ACC112 (cell line): ENCODE measurements at regions not wholly inside any gene's neighbourhood (a gene's known extent, or its start where the extent isn't known, plus 50 kb on each side); places are given as distances from the start of the nearest gene placed in this dataset.

ENCODE experiments used
- H2AFZ ChIP-seq: fragments of 200-600 bp; sonication (generic); one replicate; pipeline ENCODE4 v1.6.0; 2017; ENCODE audit warnings: antibody characterized with exemption, low read length; ENCODE audit not compliant: unreplicated experiment
- H3K27ac ChIP-seq: fragments of 200-600 bp; sonication (generic); 2 replicates; pipeline ENCODE4 v1.5.1; 2014; ENCODE audit warnings: low read depth, mild to moderate bottlenecking, antibody characterized with exemption, low read length, moderate library complexity
- H3K27me3 ChIP-seq: fragments of 200-600 bp; sonication (generic); 2 replicates; pipeline ENCODE4 v1.6.1; 2014; ENCODE audit warnings: mild to moderate bottlenecking, antibody characterized with exemption, low read length, moderate library complexity, mixed read lengths; ENCODE audit not compliant: insufficient read depth
- H3K36me3 ChIP-seq: fragments of 200-600 bp; sonication (generic); 2 replicates; pipeline ENCODE4 v1.6.1; 2016; ENCODE audit warnings: mild to moderate bottlenecking, antibody characterized with exemption, low read length, moderate library complexity, mixed read lengths; ENCODE audit not compliant: insufficient read depth
- H3K4me1 ChIP-seq: fragments of 200-600 bp; sonication (generic); one replicate; pipeline ENCODE4 v1.6.1; 2016; ENCODE audit warnings: low read length, mixed read lengths; ENCODE audit not compliant: insufficient read depth, unreplicated experiment, control insufficient read depth
- H3K4me3 ChIP-seq: fragments of 200-600 bp; sonication (generic); 2 replicates; pipeline ENCODE4 v1.5.1; 2014; ENCODE audit warnings: mild to moderate bottlenecking, low read depth, low read length
- H3K79me2 ChIP-seq: fragments of 200-600 bp; sonication (generic); one replicate; pipeline ENCODE4 v1.6.0; 2016; ENCODE audit warnings: low read length; ENCODE audit not compliant: control insufficient read depth, unreplicated experiment, insufficient read depth

- H3K27ac ChIP-seq, result no peak overlapping the region
- no peak overlapping the region for H3K4me3 ChIP-seq
- H3K4me1 ChIP-seq, result no peaks in the 10 kb centered on the region
- no peak overlapping the region for H2AFZ ChIP-seq
- no peaks in the 10 kb centered on the region for H3K27me3 ChIP-seq
- H3K79me2 ChIP-seq, result no peaks in the 10 kb centered on the region
- H3K36me3 ChIP-seq, result no peaks in the 10 kb centered on the region
These were observed 56.0 kb upstream of the RASGEF1B start for GRCh38 chr4:81527709-81528108.

GRCh38 chr4:81527115-81527514, 55.4 kb upstream of the RASGEF1B start:
- Histone ChIP-seq H3K27ac (no peak overlapping the region), H2AFZ (no peak overlapping the region), H3K27me3 (no peaks in the 10 kb centered on the region), H3K4me3 (no peak overlapping the region), H3K79me2 (no peaks in the 10 kb centered on the region), H3K36me3 (no peaks in the 10 kb centered on the region), H3K4me1 (no peaks in the 10 kb centered on the region)

- Histone ChIP-seq H3K79me2 (no peaks in the 10 kb centered on the region), H2AFZ (no peak overlapping the region), H3K27ac (no peak overlapping the region), H3K36me3 (no peaks in the 10 kb centered on the region), H3K27me3 (no peaks in the 10 kb centered on the region), H3K4me3 (no peak overlapping the region), H3K4me1 (no peaks in the 10 kb centered on the region)
These were observed 55.0 kb upstream of the RASGEF1B start for GRCh38 chr4:81526706-81527105.

- Histone ChIP-seq H3K79me2 (no peaks in the 10 kb centered on the region), H3K27me3 (no peaks in the 10 kb centered on the region), H3K36me3 (no peaks in the 10 kb centered on the region), H3K4me1 (no peaks in the 10 kb centered on the region), H3K4me3 (no peak overlapping the region), H2AFZ (no peak overlapping the region), H3K27ac (no peak overlapping the region)
These were observed 52.1 kb upstream of the RASGEF1B start for GRCh38 chr4:81523672-81524327.

- no peaks in the 10 kb centered on the region for H3K36me3 ChIP-seq
- H3K27me3 ChIP-seq, result no peaks in the 10 kb centered on the region
- no peak overlapping the region for H3K27ac ChIP-seq
- H3K4me3 ChIP-seq, result no peak overlapping the region
- H3K79me2 ChIP-seq, result no peaks in the 10 kb centered on the region
- no peaks in the 10 kb centered on the region for H3K4me1 ChIP-seq
- no peak overlapping the region for H2AFZ ChIP-seq
These were observed 51.0 kb upstream of the RASGEF1B start for GRCh38 chr4:81522711-81523110.

GRCh38 chr4:81521708-81522107, 50.0 kb upstream of the RASGEF1B start:
- H3K4me1 ChIP-seq, result no peaks in the 10 kb centered on the region
- H3K27ac ChIP-seq, result no peak overlapping the region
- no peaks in the 10 kb centered on the region for H3K27me3 ChIP-seq
- H3K79me2 ChIP-seq, result no peaks in the 10 kb centered on the region
- H3K36me3 ChIP-seq, result no peaks in the 10 kb centered on the region
- no peak overlapping the region for H2AFZ ChIP-seq
- no peak overlapping the region for H3K4me3 ChIP-seq
